ENCODE measurements at regions not wholly inside any gene's neighbourhood (a gene's known extent, or its start where the extent isn't known, plus 50 kb on each side); places are given as distances from the start of the nearest gene placed in this dataset.

DNA sequence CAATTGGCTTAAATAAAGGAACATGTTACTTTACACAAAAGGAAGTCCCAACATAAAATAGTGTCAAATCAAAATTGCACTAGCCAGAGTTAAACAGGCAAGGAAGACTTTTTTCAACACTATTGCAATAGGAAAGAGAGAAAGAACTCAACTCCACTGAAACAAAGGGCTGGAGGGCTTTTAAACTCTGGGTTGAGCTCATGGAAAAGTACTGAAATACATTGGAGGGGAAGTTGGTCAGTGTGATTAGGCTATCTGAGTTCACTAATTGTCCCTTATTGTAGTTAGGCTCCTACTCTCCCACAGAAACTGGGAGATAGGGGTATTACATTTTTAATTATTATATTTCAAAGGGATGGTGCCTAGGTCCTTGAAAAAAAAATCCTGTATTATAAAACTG, 491.2 kb upstream of the LCORL start:
- TF ChIP-seq, protein P1, sequence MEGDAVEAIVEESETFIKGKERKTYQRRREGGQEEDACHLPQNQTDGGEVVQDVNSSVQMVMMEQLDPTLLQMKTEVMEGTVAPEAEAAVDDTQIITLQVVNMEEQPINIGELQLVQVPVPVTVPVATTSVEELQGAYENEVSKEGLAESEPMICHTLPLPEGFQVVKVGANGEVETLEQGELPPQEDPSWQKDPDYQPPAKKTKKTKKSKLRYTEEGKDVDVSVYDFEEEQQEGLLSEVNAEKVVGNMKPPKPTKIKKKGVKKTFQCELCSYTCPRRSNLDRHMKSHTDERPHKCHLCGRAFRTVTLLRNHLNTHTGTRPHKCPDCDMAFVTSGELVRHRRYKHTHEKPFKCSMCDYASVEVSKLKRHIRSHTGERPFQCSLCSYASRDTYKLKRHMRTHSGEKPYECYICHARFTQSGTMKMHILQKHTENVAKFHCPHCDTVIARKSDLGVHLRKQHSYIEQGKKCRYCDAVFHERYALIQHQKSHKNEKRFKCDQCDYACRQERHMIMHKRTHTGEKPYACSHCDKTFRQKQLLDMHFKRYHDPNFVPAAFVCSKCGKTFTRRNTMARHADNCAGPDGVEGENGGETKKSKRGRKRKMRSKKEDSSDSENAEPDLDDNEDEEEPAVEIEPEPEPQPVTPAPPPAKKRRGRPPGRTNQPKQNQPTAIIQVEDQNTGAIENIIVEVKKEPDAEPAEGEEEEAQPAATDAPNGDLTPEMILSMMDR (IDR thresholded peaks at IDR 0.05): no peak
- TF ChIP-seq POLR2AphosphoS5 (IDR thresholded peaks at IDR 0.05): no peak
